ENCODE measurements at regions not wholly inside any gene's neighbourhood (a gene's known extent, or its start where the extent isn't known, plus 50 kb on each side); places are given as distances from the start of the nearest gene placed in this dataset.

DNA sequence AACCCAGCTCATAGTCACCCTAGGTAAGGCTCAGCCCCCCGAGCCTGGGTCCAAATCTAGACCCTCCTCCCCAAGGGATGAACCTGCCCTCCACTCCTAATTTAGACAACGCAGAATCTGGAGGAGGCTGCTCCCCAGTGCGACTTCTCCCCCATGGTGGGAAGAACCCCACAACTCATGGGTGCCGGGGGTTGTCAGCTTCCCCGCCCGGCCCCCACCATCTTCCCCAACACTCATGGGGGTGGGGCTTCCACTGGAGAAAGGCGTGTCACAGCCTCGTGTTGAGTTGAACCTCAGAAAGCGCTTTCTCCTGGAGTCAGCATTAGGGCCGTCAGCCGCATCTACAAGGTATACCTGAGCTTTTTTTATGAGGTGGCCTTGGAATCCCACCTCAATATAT is 66.9 kb downstream of the IRX2 start:
- Histone ChIP-seq H3K36me3 (no peaks in the 10 kb centered on the region), H3K27me3 (no peaks in the 10 kb centered on the region), H3K4me3 (no peak overlapping the region), H3K9me3 (no peaks in the 10 kb centered on the region), H3K27ac (no peak overlapping the region), H3K4me1 (ENCODE audit: insufficient read depth) (no peaks in the 10 kb centered on the region)
- no peak for DNase-seq
- intact Hi-C loops (cut with DNase I) = no loop called here
- TF ChIP-seq POLR2A (IDR thresholded peaks at IDR 0.05) = no peak
- TF ChIP-seq EP300 (IDR thresholded peaks at IDR 0.05) = no peak
- TF ChIP-seq, protein P1, sequence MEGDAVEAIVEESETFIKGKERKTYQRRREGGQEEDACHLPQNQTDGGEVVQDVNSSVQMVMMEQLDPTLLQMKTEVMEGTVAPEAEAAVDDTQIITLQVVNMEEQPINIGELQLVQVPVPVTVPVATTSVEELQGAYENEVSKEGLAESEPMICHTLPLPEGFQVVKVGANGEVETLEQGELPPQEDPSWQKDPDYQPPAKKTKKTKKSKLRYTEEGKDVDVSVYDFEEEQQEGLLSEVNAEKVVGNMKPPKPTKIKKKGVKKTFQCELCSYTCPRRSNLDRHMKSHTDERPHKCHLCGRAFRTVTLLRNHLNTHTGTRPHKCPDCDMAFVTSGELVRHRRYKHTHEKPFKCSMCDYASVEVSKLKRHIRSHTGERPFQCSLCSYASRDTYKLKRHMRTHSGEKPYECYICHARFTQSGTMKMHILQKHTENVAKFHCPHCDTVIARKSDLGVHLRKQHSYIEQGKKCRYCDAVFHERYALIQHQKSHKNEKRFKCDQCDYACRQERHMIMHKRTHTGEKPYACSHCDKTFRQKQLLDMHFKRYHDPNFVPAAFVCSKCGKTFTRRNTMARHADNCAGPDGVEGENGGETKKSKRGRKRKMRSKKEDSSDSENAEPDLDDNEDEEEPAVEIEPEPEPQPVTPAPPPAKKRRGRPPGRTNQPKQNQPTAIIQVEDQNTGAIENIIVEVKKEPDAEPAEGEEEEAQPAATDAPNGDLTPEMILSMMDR (IDR thresholded peaks at IDR 0.05) = no peak
- WGBS, 3 donors = 81 to 90% (median 89%) methylated on average over 11 of the region's 11 CpGs

DNA sequence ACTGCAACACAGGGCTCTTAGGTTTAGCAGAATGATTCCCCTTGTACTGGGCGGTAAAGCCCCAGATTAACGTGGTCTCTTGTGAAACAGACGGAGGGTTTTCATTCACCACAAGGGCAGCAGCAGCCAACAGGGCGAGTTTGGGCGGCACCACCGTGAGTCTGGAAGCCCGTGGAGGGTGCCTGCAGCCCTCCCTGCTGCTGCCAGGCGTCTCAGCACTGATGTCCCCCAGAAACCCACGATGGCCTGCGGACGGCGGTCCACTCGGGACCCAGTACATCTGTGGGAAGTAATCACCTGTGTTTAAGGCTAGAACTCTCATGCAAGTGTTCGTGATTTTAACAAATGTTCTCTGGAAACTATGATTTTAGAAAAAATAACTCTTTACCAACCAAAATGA is 67.8 kb downstream of the IRX2 start:
- Histone ChIP-seq H3K27me3 (no peaks in the 10 kb centered on the region), H3K4me3 (no peak overlapping the region), H3K27ac (no peak overlapping the region), H3K9me3 (no peaks in the 10 kb centered on the region), H3K36me3 (no peaks in the 10 kb centered on the region), H3K4me1 (ENCODE audit: insufficient read depth) (no peaks in the 10 kb centered on the region)
- no peak for DNase-seq
- TF ChIP-seq POLR2A (IDR thresholded peaks at IDR 0.05) (no peak), EP300 (IDR thresholded peaks at IDR 0.05) (no peak)
- TF ChIP-seq, protein P1 (IDR thresholded peaks at IDR 0.05) = no peak
- intact Hi-C loops (cut with DNase I) = no loop called here
- WGBS, 3 donors = 71 to 79% (median 72%) methylated on average over 14 of the region's 14 CpGs

DNA sequence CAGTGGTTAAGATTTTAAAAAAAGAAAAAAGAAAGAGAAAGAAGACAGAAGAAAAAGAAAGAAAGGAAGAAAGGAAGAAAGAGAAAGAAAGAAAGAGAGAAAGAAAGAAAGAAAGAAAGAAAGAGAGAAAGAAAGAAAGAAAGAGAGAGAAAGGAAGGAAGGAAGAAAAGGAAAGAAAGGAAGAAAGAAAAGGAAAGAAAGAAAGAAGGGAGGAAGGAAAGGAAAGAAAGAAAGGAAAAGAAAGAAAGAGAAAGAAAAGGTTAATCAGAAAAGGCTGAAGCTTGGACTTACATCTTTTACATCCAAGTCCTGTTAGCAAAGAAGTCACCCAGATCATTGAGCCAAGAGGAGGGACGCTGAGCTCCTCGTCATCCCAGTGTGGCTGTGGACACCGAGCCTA is 70.0 kb downstream of the IRX2 start:
- H3K27me3 ChIP-seq = no peaks in the 10 kb centered on the region
- intact Hi-C loops (cut with DNase I) = no loop called here
- DNase-seq = no peak
- WGBS, 3 donors = 80 to 90% (median 87%) methylated on average over 3 of the region's 3 CpGs
- no peak for TF ChIP-seq EP300 (IDR thresholded peaks at IDR 0.05)
- no peak for TF ChIP-seq POLR2A (IDR thresholded peaks at IDR 0.05)
- TF ChIP-seq, protein P1 (IDR thresholded peaks at IDR 0.05) = no peak
- H3K36me3 ChIP-seq = no peaks in the 10 kb centered on the region
- H3K27ac ChIP-seq = no peak overlapping the region
- no peaks in the 10 kb centered on the region for H3K9me3 ChIP-seq
- no peak overlapping the region for H3K4me3 ChIP-seq
- H3K4me1 ChIP-seq (ENCODE audit: insufficient read depth) = no peaks in the 10 kb centered on the region

DNA sequence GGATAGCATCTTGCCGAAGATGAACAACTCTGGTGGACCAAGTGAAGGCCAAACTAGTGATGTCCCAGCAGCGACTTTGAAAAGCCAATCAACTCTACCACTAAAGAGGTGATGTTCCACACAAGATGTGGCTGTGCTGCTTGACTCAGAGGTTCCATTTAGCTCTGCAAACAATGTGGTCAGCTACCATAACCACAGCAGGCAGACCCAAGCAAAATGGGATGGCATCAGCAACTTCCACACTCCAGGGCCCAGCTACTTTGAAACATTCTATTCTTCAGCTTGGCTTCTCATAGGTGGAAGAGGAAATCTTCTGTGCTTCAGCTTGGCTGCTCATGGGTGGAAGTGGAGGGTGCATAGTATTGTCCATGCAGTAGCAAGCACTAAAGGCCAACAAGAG is 70.5 kb downstream of the IRX2 start:
- H3K4me3 ChIP-seq = no peak overlapping the region
- WGBS, 3 donors = 73 to 89% (median 78%) methylated on average over 2 of the region's 2 CpGs
- no peak overlapping the region for H3K27ac ChIP-seq
- intact Hi-C loops (cut with DNase I) = no loop called here
- DNase-seq = no peak
- TF ChIP-seq POLR2A (IDR thresholded peaks at IDR 0.05) (no peak), EP300 (IDR thresholded peaks at IDR 0.05) (no peak)
- TF ChIP-seq, protein P1 (IDR thresholded peaks at IDR 0.05) = no peak
- no peaks in the 10 kb centered on the region for H3K4me1 ChIP-seq (ENCODE audit: insufficient read depth)
- H3K36me3 ChIP-seq = no peaks in the 10 kb centered on the region
- H3K27me3 ChIP-seq = no peaks in the 10 kb centered on the region
- no peaks in the 10 kb centered on the region for H3K9me3 ChIP-seq

DNA sequence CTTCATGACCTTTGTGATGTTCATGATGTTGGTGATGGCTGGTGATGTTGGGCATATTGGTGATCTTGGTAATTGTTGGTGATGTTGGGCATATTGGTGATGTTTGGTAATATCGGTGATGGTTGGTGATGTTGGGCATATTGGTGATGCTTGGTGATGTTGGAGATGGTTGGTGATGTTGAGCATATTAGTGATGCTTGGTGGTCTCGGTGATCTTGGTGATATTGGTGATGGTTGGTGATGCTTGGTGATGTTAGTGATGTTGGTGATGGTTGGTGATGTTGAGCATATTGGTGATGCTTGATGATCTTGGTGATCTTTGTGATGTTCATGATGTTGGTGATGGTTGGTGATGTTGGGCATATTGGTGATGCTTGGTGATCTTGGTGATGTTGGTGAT is 73.8 kb downstream of the IRX2 start:
- WGBS, 3 donors = 82 to 91% (median 86%) methylated on average over 2 of the region's 2 CpGs
- H3K9me3 ChIP-seq = no peaks in the 10 kb centered on the region
- no peaks in the 10 kb centered on the region for H3K4me1 ChIP-seq (ENCODE audit: insufficient read depth)
- H3K36me3 ChIP-seq = no peaks in the 10 kb centered on the region
- DNase-seq = no peak
- intact Hi-C loops (cut with DNase I) = no loop called here
- no peak overlapping the region for H3K4me3 ChIP-seq
- no peaks in the 10 kb centered on the region for H3K27me3 ChIP-seq
- H3K27ac ChIP-seq = no peak overlapping the region
- TF ChIP-seq, protein P1 (IDR thresholded peaks at IDR 0.05) = no peak
- no peak for TF ChIP-seq POLR2A (IDR thresholded peaks at IDR 0.05)

All from ovary (tissue), 7 donors.